CD4-positive, alpha-beta T cell (primary cell): ENCODE measurements at regions not wholly inside any gene's neighbourhood (a gene's known extent, or its start where the extent isn't known, plus 50 kb on each side); places are given as distances from the start of the nearest gene placed in this dataset.

Source experiments
- ATAC-seq: fragments of 200-7000 bp; cut with Tn5 transposase; one replicate; pipeline ENCODE4 v1.10.0; 2022; ENCODE audit warnings: mild to moderate bottlenecking; ENCODE audit not compliant: poor library complexity
- CTCF ChIA-PET: fragments of 350-600 bp; sonication (Branson Sonifier 250); formaldehyde crosslinking; loops from one replicate; lab custom pipeline; 2021; ENCODE audit warnings: antibody characterized with exemption, inconsistent platforms; lab: Charles Lee
- POLR2A ChIA-PET: fragments of 350-600 bp; sonication (Branson Sonifier 250); formaldehyde crosslinking; loops from one replicate; lab custom pipeline; 2021; ENCODE audit warnings: antibody characterized with exemption, inconsistent platforms; lab: Charles Lee
- DNase-seq, 14 experiments: peaks; one replicate each; pipeline ENCODE4 v3.0.0-alpha.2; 2013 to 2020; ENCODE audit warnings: mixed read lengths in 2 of 14
- H3K27ac ChIP-seq, 2 donors: one replicate each; pipeline versions ENCODE4 v1.5.1 to v1.7.0; 2013; ENCODE audit warnings: low read length in 2 of 2, low read depth in 1 of 2, mild to moderate bottlenecking in 1 of 2
- H3K27me3 ChIP-seq, 2 experiments: 1 replicate in 1 of 2; 2 replicates in 1 of 2; pipeline versions ENCODE4 v1.6.1 to v1.7.0; 2013; ENCODE audit warnings: low read length in 2 of 2, control low read depth in 1 of 2, mild to moderate bottlenecking in 1 of 2, moderate library complexity in 1 of 2; ENCODE audit not compliant: insufficient read depth in 2 of 2, control insufficient read depth in 1 of 2
- H3K36me3 ChIP-seq: one replicate; pipeline ENCODE4 v1.6.1; 2013; ENCODE audit warnings: low read length, control low read depth; ENCODE audit not compliant: insufficient read depth
- H3K4me1 ChIP-seq: one replicate; pipeline ENCODE4 v1.6.1; 2013; ENCODE audit warnings: low read length, control low read depth; ENCODE audit not compliant: insufficient read depth
- H3K4me3 ChIP-seq: one replicate; pipeline ENCODE4 v1.5.1; 2013; ENCODE audit warnings: mild to moderate bottlenecking, low read length, moderate library complexity
- H3K9me3 ChIP-seq, 2 experiments: 1 replicate in 1 of 2; 2 replicates in 1 of 2; pipeline versions ENCODE4 v1.6.1 to v1.7.0; 2013; ENCODE audit warnings: low read length in 2 of 2, mild to moderate bottlenecking in 2 of 2, control low read depth in 1 of 2, moderate library complexity in 1 of 2; ENCODE audit not compliant: control insufficient read depth in 1 of 2, insufficient read depth in 1 of 2
- H3K27ac Mint-ChIP-seq: one replicate; pipeline ENCODE4 v1.8.0; 2020; ENCODE audit warnings: mixed read lengths
- H3K27me3 Mint-ChIP-seq: one replicate; pipeline ENCODE4 v1.8.0; 2021; ENCODE audit warnings: mixed read lengths
- H3K36me3 Mint-ChIP-seq: one replicate; pipeline ENCODE4 v1.8.0; 2021; ENCODE audit warnings: low read depth, mixed read lengths
- H3K4me1 Mint-ChIP-seq: one replicate; pipeline ENCODE4 v1.8.0; 2021; ENCODE audit warnings: low read depth, mixed read lengths
- H3K4me3 Mint-ChIP-seq: one replicate; pipeline ENCODE4 v1.8.0; 2020; ENCODE audit warnings: mild to moderate bottlenecking, mixed read lengths
- H3K9me3 Mint-ChIP-seq: one replicate; pipeline ENCODE4 v1.8.0; 2020; ENCODE audit warnings: mixed read lengths
- intact Hi-C, 2 experiments: fragments of 100-400 bp; cut with DNase I in 1 of 2; cut with micrococcal nuclease in 1 of 2; formaldehyde crosslinking; loops; one replicate each; pipeline versions ENCODE4 v1.15.1 to v1.9.0; 2023 to 2025; cut with DNase I, micrococcal nuclease
- TF ChIP-seq, protein P1 (sequence below): fragments of 200-600 bp; IDR thresholded peaks from one replicate; pipeline ENCODE4 v1.8.0; 2022; ENCODE audit warnings: antibody characterized with exemption, mild to moderate bottlenecking

DNA sequence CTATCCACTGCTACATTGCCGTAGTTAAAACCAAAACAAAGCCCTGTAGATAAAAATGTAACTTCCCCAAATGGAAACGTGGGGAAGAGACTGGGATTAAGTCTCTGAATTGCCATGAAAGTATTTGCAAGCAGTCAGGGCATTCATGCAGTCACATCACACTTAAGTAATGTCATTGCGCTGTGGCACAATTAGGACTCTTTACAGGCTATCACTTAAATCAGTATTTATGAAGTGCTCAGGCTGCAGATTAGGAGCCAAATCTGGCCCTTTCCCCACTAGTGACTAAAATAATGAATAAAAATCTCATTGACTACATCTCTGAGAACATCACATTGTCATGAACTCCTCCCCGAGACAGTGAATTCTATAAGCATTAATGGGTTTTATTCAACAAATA lies 300.9 kb downstream of the ICOS start:
- Mint-ChIP-seq H3K27me3 (no peaks in the 10 kb centered on the region), H3K9me3 (no peaks in the 10 kb centered on the region), H3K4me1 (peaks cover 1% of the 10 kb centered on the region), H3K36me3 (no peaks in the 10 kb centered on the region), H3K4me3 (no peak overlapping the region), H3K27ac (no peak overlapping the region)
- H3K36me3 ChIP-seq: no peaks in the 10 kb centered on the region
- H3K4me1 ChIP-seq: no peaks in the 10 kb centered on the region
- no peak overlapping the region for H3K4me3 ChIP-seq
- no peaks in the 10 kb centered on the region for H3K27me3 ChIP-seq
- ChIA-PET POLR2A (no interaction called here), CTCF (no interaction called here)
- no peak overlapping the region for H3K27ac ChIP-seq
- ATAC-seq (no peak), DNase-seq (no peak)
- no peaks in the 10 kb centered on the region for H3K9me3 ChIP-seq
- TF ChIP-seq, protein P1, sequence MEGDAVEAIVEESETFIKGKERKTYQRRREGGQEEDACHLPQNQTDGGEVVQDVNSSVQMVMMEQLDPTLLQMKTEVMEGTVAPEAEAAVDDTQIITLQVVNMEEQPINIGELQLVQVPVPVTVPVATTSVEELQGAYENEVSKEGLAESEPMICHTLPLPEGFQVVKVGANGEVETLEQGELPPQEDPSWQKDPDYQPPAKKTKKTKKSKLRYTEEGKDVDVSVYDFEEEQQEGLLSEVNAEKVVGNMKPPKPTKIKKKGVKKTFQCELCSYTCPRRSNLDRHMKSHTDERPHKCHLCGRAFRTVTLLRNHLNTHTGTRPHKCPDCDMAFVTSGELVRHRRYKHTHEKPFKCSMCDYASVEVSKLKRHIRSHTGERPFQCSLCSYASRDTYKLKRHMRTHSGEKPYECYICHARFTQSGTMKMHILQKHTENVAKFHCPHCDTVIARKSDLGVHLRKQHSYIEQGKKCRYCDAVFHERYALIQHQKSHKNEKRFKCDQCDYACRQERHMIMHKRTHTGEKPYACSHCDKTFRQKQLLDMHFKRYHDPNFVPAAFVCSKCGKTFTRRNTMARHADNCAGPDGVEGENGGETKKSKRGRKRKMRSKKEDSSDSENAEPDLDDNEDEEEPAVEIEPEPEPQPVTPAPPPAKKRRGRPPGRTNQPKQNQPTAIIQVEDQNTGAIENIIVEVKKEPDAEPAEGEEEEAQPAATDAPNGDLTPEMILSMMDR: no peak
- intact Hi-C loops: no loop called here

DNA sequence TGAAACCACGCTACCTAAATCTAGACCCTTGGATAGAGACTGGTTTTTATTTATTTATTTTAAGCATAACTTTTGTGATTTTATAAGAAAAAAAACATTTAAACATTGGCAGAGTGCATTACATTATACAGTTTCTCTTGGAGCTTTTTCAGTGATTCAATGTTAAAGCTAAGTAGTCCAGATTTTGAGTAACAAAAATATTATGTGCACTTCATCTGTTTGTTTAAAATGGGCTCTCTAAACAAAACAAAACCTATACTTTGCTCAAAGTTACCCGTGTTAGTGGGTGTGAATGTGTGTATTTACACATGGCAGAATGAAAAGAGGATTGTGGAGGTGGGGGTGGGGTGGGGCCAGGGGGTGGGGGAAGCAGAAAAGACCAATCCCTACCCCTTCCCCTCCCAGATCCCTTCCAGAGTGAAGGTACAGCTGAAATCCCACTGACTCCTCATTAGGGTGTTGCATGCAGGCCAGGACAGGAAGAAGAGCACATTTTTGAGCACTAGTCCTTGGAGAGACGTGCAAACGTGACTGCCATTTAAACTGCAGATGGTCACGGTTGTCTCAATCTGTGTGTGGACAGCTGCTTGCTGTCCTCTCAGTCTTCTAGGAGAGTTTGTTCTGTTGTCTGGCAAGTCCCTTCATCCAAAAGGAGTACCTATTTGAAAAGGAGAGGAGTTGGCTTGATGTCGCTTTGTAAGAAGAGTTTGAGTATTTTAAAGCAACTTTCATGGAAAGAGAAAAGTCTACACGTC lies 303.0 kb downstream of the ICOS start:
- no peak for ATAC-seq
- POLR2A ChIA-PET: no interaction called here
- no peaks in the 10 kb centered on the region for H3K9me3 ChIP-seq
- TF ChIP-seq, protein P1: no peak
- no peak for DNase-seq
- H3K27me3 ChIP-seq: no peaks in the 10 kb centered on the region
- H3K36me3 Mint-ChIP-seq: no peaks in the 10 kb centered on the region
- no peaks in the 10 kb centered on the region for H3K27me3 Mint-ChIP-seq
- H3K4me3 Mint-ChIP-seq: no peak overlapping the region
- CTCF ChIA-PET: no interaction called here
- H3K4me1 Mint-ChIP-seq: peaks cover 13% of the 10 kb centered on the region
- H3K9me3 Mint-ChIP-seq: no peaks in the 10 kb centered on the region
- no peaks in the 10 kb centered on the region for H3K36me3 ChIP-seq
- H3K4me3 ChIP-seq: no peak overlapping the region
- intact Hi-C loops: no loop called here
- H3K27ac ChIP-seq: no peak overlapping the region
- no peaks in the 10 kb centered on the region for H3K4me1 ChIP-seq
- H3K27ac Mint-ChIP-seq: no peak overlapping the region

DNA sequence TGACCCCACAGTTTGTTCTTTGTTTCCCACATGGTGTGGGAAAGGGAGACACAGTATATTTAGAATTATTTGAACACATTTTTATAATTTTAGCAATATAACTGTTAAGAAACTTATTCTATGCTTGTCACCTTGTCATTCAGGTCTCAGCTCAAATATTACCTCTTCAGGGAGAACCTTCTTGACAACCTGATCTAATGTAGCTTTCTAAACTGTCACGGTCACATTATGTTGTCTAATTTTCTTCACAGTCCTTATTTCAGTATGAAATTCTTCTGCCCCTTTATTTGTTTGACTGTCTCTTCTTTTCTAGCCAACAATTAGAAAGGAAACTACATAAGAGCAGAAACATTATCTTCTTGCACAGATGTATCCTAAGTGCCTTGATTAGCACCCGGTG lies 304.3 kb upstream of the PARD3B start:
- H3K9me3 Mint-ChIP-seq: no peaks in the 10 kb centered on the region
- intact Hi-C loops: no loop called here

More for the DNA sequence above, 304.3 kb upstream of the PARD3B start:
- CTCF ChIA-PET: interaction anchor here (1.0 kb wide), 1 partner anchor 15 kb away, joined by 3 read pairs; no protein-coding TSS in a partner anchor
- H3K4me3 Mint-ChIP-seq: no peak overlapping the region
- Histone ChIP-seq H3K36me3 (no peaks in the 10 kb centered on the region), H3K27ac (no peak overlapping the region), H3K27me3 (no peaks in the 10 kb centered on the region), H3K4me1 (no peaks in the 10 kb centered on the region), H3K9me3 (no peaks in the 10 kb centered on the region), H3K4me3 (no peak overlapping the region)
- H3K4me1 Mint-ChIP-seq: peaks cover 13% of the 10 kb centered on the region
- POLR2A ChIA-PET: no interaction called here
- no peaks in the 10 kb centered on the region for H3K27me3 Mint-ChIP-seq
- TF ChIP-seq, protein P1: no peak
- DNase-seq (no peak), ATAC-seq (no peak)
- no peaks in the 10 kb centered on the region for H3K36me3 Mint-ChIP-seq
- H3K27ac Mint-ChIP-seq: no peak overlapping the region
